ENCODE measurements at regions not wholly inside any gene's neighbourhood (a gene's known extent, or its start where the extent isn't known, plus 50 kb on each side); places are given as distances from the start of the nearest gene placed in this dataset.
"Not testable (repeated sequence)": the region's sequence is repeated elsewhere in the genome, so short reads cannot be mapped to it uniquely, and the experiment has no call there.

DNA sequence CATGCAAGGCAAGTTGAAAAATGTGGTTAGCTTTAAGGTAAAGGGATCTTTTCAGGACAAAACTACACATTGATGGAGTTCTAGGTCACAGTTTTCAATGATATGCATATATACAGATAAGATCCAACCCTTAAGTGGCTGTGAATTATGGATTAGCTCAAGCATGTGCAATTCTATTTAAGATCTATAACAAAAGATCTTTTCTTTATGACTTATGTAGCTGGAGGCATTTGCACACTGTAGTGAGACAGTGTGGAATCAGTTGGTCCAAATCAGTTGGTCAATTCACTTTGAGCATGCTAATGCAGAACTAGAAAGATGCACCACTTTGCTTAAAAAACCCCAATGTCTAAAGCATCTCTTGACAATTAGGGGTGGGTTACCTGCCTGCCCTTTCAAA is 417.1 kb upstream of the ZEB2 start:
- in situ Hi-C loops (cut with HindIII; ENCODE audit: low pct_ligation_motif_present, low pct_unique_long_range_greater_than_20kb, low sequenced_read_pairs): no loop called here
- DNase-seq: no peak

DNA sequence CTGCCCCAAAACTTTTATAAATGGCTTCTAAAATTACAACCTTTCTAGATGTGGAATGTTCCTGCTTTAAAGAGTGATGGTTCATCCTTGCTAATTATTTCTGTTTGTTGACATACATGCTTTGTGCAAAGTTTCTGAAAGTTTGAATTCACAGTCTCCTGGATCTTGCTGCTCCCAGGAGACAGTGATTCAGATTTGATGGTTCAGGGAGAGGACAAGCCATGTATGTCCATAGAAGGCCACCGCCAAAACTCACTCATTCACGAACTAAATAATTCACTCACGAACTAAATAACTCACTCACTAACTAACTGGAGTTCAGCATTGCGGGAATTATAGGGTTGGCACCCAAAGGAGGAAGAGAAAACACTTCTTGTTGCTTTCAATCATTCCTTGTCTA is 416.5 kb upstream of the ZEB2 start:
- no peak for DNase-seq
- in situ Hi-C loops (cut with HindIII; ENCODE audit: low pct_ligation_motif_present, low pct_unique_long_range_greater_than_20kb, low sequenced_read_pairs): no loop called here

DNA sequence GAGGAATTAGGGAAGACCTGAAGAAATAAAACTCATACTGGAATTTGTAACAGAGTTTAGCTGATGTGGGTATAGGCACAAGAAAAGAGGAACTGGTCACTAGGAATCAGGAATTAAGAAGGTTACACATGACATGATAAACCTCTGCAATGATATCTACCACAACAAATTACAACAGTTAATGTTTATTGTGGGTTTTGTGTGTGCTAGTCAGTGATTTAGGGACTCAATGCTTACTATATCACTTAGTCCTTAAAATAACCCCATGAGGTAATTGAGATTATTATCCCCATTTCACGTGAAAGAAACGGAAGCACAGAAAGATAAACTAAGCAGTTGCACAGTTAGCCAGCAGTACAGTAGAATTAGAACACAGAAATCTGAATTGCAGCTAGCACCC is 415.8 kb upstream of the ZEB2 start:
- DNase-seq: no peak
- in situ Hi-C loops (cut with HindIII; ENCODE audit: low pct_ligation_motif_present, low pct_unique_long_range_greater_than_20kb, low sequenced_read_pairs): no loop called here

DNA sequence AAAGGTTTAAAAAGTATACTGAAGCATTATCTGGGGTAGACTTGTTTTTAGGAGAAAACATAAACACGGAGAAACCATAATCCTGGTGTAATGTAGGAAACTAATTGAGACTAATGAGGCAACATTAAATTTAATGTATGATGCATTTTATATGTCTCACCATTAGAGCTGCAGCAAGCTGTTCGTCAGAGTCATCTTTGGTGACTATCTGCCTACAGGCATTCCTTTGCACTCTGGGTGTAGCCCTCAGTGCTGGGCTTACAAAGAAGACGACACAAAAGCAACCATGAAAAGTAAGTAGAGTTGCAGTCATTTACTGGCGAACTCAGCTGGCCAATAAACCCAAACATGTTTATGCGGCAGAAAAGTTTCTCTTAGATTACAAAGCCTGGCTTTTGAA is 415.3 kb upstream of the ZEB2 start:
- DNase-seq: no peak

DNA sequence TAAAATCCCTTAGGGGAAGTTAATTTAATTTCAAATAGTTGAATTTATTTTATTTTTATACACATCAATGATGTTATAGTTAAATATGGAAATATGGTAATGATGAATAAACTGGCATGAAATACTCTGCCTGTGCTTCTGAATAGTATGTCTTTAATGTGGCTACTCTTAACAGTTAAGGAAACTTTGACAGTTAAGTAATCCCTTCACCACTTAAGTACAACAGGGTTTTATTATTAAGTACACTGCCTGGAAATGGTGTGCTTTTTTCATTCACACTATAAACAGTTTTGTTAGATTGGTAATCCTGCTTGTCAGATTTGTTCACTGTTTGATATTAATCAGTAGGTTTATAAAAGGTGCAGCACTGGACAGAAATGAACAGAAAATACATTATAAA is 412.0 kb upstream of the ZEB2 start:
- DNase-seq: no peak
- in situ Hi-C loops (cut with HindIII; ENCODE audit: low pct_ligation_motif_present, low pct_unique_long_range_greater_than_20kb, low sequenced_read_pairs): no loop called here

More for the DNA sequence above, 415.3 kb upstream of the ZEB2 start:
- in situ Hi-C loops (cut with HindIII; ENCODE audit: low pct_ligation_motif_present, low pct_unique_long_range_greater_than_20kb, low sequenced_read_pairs): no loop called here

DNA sequence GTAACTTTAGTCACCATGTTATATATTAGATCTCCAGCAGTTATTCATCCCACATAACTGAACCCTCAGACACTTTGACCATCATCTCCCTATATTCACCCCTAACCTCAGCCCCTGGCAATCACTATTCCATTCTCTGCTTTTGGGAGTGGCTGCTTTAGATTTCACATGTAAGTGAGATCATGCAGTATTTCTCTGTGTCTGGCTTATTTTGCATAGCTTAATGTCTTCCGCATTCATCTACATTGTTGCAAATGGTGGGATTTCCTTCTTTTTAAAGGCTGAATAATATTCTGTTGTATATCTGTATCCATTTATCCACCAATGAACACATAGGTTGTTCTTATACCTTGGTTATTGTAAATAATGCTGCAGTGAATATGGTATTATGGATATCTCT is 411.6 kb upstream of the ZEB2 start:
- no peak for DNase-seq
- in situ Hi-C loops (cut with HindIII; ENCODE audit: low pct_ligation_motif_present, low pct_unique_long_range_greater_than_20kb, low sequenced_read_pairs): no loop called here

DNA sequence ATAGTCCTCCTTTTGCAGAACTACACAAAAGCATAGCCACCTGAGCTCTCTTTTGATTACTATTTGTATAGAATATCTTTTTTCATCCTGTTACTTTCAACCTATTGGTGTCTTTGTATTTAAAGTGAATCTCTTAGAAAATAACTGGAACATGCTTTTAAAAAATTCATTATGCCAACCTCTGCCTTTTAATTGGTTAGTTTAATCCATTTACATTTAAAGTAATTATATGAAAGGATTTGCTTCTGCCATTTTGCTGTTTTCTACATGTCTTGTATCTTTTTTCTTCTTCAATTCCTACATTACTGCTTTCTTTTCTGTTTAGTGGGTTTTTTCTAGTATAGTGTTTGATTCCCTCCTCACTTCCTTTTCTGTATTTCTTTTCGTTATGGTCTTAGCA is 407.5 kb upstream of the ZEB2 start:
- DNase-seq: no peak
- in situ Hi-C loops (cut with HindIII; ENCODE audit: low pct_ligation_motif_present, low pct_unique_long_range_greater_than_20kb, low sequenced_read_pairs): no loop called here

DNA sequence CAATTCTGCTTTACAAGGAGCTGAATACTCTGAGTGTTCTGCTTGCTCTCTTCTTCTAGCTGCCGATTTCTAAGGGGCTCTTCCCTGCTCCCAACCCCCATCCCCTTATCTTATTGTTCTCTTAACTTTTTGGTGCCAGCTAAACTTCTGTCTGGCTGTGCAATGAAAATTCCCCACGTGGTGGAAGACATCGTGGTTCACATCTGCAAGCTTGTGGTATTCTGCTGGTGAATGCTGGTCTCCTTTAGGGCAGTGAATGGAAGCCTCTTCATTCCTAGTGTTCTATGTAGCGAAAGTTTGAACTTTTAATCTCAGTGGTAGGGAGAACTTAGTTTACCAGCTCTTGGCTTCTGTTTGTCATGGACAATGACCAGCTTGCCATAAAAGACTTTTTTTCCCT is 406.0 kb upstream of the ZEB2 start:
- DNase-seq: no peak
- in situ Hi-C loops (cut with HindIII; ENCODE audit: low pct_ligation_motif_present, low pct_unique_long_range_greater_than_20kb, low sequenced_read_pairs): no loop called here

DNA sequence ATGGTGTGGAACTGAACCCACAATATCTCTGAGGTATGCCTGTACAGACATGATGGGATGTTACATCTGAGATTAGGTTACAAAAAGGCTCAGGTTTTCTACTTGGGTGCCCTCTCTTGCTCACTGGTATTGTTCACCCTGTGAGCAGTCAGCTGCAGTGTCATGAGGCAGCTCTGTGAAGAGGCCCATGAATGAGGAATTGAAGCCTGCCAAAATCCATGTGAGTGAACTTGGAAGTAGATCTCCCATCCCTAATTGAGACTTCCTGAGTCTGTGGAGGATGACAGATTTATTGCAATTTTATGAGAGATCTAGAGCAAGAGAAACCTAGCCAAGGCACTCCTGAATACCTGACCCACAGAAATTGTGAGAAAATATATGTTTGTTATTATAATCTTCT is 404.9 kb upstream of the ZEB2 start:
- no peak for DNase-seq

DNA sequence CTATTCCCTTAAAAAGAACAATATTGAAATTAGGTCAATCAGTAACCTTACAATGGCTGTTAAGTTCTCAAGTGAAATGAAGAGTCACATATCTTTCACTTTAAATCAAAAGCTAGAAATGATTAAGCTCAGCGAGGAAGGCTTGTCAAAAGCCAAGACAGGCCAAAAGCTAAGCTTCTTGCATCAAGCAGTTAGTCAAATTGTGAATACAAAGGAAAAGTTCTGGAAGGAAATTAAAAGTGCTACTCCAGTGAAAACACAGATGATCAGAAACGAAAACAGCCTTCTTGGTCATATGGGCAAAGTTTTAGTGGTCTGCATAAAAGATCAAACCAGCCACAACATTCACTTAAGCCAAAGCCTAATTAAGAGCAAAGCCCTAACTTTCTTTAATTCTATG is 402.6 kb upstream of the ZEB2 start:
- DNase-seq: no peak
- in situ Hi-C loops (cut with HindIII; ENCODE audit: low pct_ligation_motif_present, low pct_unique_long_range_greater_than_20kb, low sequenced_read_pairs): no loop called here

More for the DNA sequence above, 404.9 kb upstream of the ZEB2 start:
- in situ Hi-C loops (cut with HindIII; ENCODE audit: low pct_ligation_motif_present, low pct_unique_long_range_greater_than_20kb, low sequenced_read_pairs): no loop called here

DNA sequence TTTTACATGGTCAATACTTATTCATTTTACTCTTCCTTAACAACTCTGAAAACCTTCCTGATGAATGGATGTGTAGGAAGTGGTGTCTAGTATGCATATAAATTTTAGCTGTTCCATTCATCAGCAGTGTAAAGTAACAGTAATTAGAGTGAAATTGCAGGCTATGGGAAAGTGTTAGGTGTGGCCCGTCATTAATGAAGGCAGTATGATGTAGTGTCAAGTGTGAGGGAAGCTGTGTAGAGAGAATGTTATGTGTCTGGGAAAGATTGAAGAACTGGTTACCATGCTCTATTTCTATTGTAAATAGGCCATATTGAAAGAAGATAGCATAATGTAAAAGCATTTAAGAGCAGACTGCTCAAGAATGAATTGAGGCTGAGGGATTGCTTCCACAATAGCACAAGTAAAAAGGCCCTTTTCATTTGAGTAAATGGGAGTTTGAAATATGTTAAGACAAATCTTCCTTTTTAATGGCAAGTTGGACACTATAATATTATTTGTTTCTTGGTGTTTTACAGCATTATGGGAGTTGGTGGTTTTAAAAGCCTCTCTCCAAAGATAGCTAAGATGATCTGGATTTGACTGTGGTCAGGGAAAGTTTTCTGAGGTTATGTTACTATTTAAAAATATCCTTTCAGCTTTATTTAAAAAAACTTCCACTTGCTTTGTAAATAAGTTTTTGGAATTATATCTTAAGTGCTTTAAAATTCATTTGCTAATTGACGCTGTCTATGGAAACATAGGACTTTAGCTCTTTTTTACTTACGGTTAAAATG is 401.0 kb upstream of the ZEB2 start:
- DNase-seq: no peak
- in situ Hi-C loops (cut with HindIII; ENCODE audit: low pct_ligation_motif_present, low pct_unique_long_range_greater_than_20kb, low sequenced_read_pairs): no loop called here

DNA sequence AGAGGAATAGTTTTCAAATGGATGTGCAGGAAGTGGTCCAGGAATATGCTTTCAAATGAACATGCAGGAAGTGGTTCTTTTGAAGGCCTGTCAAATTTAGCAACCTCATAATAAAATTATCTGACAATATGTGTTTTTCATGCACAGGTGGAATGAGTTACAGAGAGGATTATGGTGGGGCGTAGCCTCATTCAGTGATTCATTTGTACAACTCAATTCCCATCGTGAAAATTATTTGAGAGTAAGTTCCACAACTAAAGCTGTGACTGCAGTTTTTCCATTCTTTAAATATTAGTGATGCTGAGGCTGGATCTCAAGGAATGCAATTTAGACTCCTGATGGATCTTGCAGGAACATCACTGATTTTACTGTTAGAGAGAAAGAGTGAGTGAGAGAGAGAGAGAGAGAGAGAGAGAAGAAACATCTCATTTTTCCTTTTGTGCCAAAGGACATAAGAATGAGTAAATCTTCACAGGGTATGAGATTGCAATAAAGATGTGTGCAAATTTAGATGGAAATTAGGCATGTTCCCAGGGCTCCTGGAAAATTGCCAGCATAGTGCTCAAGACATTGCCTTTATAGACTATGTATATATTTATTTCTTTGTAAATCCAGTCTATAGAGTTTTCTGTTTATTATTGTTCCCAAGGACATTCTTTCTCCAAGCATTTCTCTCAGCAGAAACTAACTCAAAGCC is 394.9 kb upstream of the ZEB2 start:
- in situ Hi-C loops (cut with HindIII; ENCODE audit: low pct_ligation_motif_present, low pct_unique_long_range_greater_than_20kb, low sequenced_read_pairs): no loop called here
- DNase-seq: no peak

DNA sequence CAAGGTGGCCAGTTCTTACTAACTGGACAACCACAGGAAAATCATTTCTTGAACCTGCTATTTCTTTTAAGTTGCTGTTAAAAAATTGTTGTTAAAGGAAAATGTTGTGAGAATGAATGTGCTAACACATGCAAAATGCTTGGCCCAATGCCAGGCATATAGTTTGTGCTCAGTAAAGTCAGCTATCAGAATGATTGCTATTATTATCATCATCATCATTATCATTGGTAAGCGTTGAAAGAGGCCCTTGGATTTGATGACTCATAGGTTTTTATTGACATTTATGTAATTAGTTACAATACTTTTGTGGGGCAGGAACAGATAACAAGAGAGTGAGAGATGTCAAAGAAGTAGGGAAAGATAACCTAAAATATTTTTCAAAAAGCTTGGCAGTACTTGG is 394.2 kb upstream of the ZEB2 start:
- no peak for DNase-seq
- in situ Hi-C loops (cut with HindIII; ENCODE audit: low pct_ligation_motif_present, low pct_unique_long_range_greater_than_20kb, low sequenced_read_pairs): no loop called here

DNA sequence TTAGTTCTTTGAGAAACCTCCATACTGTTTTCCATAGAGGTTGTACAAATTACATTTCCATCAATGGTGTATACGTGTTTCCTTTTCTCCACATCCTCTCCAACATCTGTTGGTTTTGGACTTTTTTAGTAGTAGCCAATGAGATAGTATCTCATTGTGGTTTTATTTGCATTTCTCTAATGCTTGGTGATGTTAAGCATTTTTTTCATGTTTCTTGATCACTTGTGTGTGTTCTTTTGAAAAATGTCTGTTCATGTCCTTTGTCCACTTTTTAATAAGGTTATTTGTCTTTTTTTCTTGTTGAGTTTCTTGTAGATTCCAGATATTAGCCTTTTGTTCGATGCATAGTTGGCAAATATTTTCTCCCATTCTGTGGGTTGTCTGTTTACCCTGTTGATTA is 392.3 kb upstream of the ZEB2 start:
- no peak for DNase-seq
- in situ Hi-C loops (cut with HindIII; ENCODE audit: low pct_ligation_motif_present, low pct_unique_long_range_greater_than_20kb, low sequenced_read_pairs): no loop called here

DNA sequence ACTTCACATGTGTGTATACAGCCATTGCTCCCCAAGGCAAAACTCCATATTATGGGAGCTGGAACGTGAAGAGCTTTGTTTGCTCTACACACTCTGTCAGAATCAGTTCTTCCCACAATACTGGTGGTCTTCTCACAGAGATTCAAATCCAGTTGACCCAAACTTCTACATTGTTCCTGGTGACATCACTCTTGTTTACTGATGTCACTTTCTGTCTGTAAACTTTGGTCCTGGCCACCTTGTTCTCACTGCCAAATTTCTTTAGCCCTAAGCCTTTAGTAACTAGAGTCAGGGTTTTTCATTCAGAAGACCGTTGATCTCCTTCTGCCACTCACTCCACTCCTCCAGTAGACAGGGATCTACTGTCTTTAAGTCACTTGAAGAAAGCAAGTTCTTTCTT is 386.0 kb upstream of the ZEB2 start:
- in situ Hi-C loops (cut with HindIII; ENCODE audit: low pct_ligation_motif_present, low pct_unique_long_range_greater_than_20kb, low sequenced_read_pairs): no loop called here
- no peak for DNase-seq

DNA sequence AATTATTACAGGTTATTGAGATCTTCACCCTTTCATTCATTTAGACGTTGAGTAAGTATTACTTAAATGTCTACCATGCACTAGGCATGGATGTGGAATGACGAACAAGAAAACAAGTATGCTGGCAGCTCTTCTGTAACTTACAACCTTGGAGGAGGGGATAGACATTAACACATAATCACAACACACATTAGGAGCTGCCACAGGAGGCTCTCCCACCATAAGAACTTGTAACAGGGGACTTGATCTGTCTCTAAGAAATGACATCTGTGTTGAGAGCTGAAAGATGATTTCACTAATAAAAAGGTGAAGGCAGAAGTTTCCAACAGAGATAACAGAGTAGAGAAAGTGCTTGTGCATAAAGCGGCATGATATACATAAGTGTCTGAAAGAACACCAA is 384.7 kb upstream of the ZEB2 start:
- DNase-seq: no peak
- in situ Hi-C loops (cut with HindIII; ENCODE audit: low pct_ligation_motif_present, low pct_unique_long_range_greater_than_20kb, low sequenced_read_pairs): no loop called here

DNA sequence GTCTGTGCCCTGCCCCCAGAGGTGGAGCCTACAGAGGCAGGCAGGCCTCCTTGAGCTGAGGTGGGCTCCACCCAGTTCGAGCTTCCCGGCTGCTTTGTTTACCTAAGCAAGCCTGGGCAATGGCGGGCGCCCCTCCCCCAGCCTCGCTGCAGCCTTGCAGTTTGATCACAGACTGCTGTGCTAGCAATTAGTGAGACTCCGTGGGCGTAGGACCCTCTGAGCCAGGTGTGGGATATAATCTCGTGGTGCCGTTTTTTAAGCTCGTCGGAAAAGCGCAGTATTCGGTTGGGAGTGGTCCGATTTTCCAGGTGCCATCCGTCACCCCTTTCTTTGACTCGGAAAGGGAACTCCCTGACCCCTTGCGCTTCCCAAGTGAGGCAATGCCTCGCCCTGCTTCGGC is 383.1 kb upstream of the ZEB2 start:
- in situ Hi-C loops (cut with HindIII; ENCODE audit: low pct_ligation_motif_present, low pct_unique_long_range_greater_than_20kb, low sequenced_read_pairs); DNase-seq: not testable (repeated sequence)

DNA sequence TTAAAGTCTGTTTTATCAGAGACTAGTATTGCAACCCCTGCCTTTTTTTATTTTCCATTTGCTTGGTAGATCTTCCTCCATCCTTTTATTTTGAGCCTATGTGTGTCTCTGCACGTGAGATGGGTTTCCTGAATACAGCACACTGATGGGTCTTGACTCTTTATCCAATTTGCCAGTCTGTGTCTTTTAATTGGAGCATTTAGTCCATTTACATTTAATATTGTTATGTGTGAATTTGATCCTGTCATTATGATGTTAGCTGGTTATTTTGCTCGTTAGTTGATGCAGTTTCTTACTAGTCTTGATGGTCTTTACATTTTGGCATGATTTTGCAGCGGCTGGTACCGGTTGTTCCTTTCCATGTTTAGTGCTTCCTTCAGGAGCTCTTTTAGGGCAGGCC is 381.5 kb upstream of the ZEB2 start:
- in situ Hi-C loops (cut with HindIII; ENCODE audit: low pct_ligation_motif_present, low pct_unique_long_range_greater_than_20kb, low sequenced_read_pairs); DNase-seq: not testable (repeated sequence)

DNA sequence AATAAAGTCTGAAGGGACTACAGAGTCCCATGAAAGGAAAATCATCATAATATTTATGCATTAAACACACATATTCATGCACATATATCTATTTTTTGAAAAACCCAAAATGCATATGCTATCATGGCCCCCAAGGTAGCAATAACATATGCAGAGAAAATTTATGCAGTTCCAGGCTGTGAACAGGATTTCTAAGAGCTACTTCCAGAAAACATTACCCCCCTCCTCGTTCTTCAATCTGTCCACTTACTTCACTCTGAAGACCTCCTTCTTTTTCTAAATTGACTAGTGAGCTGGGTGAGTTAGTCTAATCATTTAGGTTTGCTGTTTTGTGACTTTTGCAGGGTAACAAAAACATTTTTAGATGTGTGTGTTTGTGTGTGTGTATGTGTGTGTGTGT is 376.4 kb upstream of the ZEB2 start:
- in situ Hi-C loops (cut with HindIII; ENCODE audit: low pct_ligation_motif_present, low pct_unique_long_range_greater_than_20kb, low sequenced_read_pairs): no loop called here

More for the DNA sequence above, 376.4 kb upstream of the ZEB2 start:
- no peak for DNase-seq
